Gastrocnemius medialis (tissue), 4 donors: ENCODE measurements at regions not wholly inside any gene's neighbourhood (a gene's known extent, or its start where the extent isn't known, plus 50 kb on each side); places are given as distances from the start of the nearest gene placed in this dataset.

Experiments used
- CTCF ChIP-seq, 5 experiments: fragments of 450-650 bp in 3 of 5; fragments of 200-600 bp in 2 of 5; sonication (generic) in 2 of 5; IDR thresholded peaks in 4 of 5; conservative IDR thresholded peaks in 1 of 5; 1 replicate in 4 of 5; 2 replicates in 1 of 5; pipeline ENCODE4 v1.5.1; 2016 to 2019; ENCODE audit warnings: antibody characterized with exemption in 5 of 5, mild to moderate bottlenecking in 3 of 5, moderate library complexity in 3 of 5
- POLR2A ChIP-seq, 2 donors: fragments of 450-650 bp; IDR thresholded peaks; one replicate each; pipeline ENCODE4 v1.6.1; 2017; ENCODE audit warnings: antibody characterized with exemption in 2 of 2, mild to moderate bottlenecking in 2 of 2, moderate library complexity in 2 of 2

- TF ChIP-seq CTCF (IDR thresholded peaks at IDR 0.05 in 4 of 5, conservative IDR thresholded peaks at IDR 0.05 in 1 of 5) = no peak
- no peak for TF ChIP-seq POLR2A (IDR thresholded peaks at IDR 0.05)
Measured at GRCh38 chr22:49638001-49638400, 189.7 kb downstream of the BRD1 start.
